ENCODE measurements at regions not wholly inside any gene's neighbourhood (a gene's known extent, or its start where the extent isn't known, plus 50 kb on each side); places are given as distances from the start of the nearest gene placed in this dataset.

DNA sequence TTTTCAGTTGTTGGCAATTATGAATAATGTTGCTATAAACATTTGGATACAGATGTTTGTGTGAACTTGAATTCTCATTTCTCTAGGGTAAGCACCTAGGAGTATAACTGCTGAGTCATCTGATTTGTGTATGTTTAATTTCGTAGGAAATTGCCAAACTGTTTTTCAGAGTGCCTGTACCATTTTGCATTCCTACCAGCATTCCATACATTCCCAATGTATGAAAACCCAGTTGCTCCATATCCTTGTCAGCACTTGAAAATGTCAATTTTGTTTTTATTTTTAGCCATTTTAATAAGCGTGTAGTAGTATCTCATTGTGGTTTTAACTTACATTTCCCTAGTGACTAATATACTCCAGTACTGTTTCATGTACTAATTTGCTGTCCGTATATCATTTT is 98.5 kb upstream of the TSC22D2 start:
- no peak overlapping the region for H2BK20ac ChIP-seq (ENCODE audit: low read depth, low read length, poor library complexity, severe bottlenecking)
- H3K79me2 ChIP-seq (ENCODE audit: insufficient read depth, low read length), result no peaks in the 10 kb centered on the region
- H4K5ac ChIP-seq (ENCODE audit: insufficient read length, low read depth, low read length), result no peak overlapping the region
- H3K4me1 ChIP-seq (ENCODE audit: insufficient read depth, low read length), result no peaks in the 10 kb centered on the region
- TF ChIP-seq, protein P1, sequence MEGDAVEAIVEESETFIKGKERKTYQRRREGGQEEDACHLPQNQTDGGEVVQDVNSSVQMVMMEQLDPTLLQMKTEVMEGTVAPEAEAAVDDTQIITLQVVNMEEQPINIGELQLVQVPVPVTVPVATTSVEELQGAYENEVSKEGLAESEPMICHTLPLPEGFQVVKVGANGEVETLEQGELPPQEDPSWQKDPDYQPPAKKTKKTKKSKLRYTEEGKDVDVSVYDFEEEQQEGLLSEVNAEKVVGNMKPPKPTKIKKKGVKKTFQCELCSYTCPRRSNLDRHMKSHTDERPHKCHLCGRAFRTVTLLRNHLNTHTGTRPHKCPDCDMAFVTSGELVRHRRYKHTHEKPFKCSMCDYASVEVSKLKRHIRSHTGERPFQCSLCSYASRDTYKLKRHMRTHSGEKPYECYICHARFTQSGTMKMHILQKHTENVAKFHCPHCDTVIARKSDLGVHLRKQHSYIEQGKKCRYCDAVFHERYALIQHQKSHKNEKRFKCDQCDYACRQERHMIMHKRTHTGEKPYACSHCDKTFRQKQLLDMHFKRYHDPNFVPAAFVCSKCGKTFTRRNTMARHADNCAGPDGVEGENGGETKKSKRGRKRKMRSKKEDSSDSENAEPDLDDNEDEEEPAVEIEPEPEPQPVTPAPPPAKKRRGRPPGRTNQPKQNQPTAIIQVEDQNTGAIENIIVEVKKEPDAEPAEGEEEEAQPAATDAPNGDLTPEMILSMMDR (conservative IDR thresholded peaks at IDR 0.05), result no peak
- H3K36me3 Mint-ChIP-seq (ENCODE audit: insufficient read depth in 1 of 3, low read depth in 3 of 3), result no peaks in the 10 kb centered on the region
- H4K8ac ChIP-seq (replicated peaks; ENCODE audit: insufficient read length, low read depth, low read length), result no peak overlapping the region
- no peak overlapping the region for H3T11ph ChIP-seq (ENCODE audit: low read length)
- no peak overlapping the region for H3K18ac ChIP-seq (ENCODE audit: insufficient read length, low read depth, low read length)
- no peak overlapping the region for H3K56ac ChIP-seq (ENCODE audit: insufficient read length, low read depth, low read length)
- H3K23me2 ChIP-seq (ENCODE audit: insufficient read length, low read depth, low read length, poor library complexity, severe bottlenecking), result no peaks in the 10 kb centered on the region
- H3K27ac ChIP-seq (ENCODE audit: insufficient read length, low read depth, low read length), result no peak overlapping the region
- H2BK120ac ChIP-seq (ENCODE audit: low read depth, low read length, poor library complexity, severe bottlenecking), result no peak overlapping the region
- no peaks in the 10 kb centered on the region for H3K27me3 ChIP-seq (ENCODE audit: insufficient read depth, low read length)
- H3K79me1 ChIP-seq (ENCODE audit: insufficient read depth, low read depth, low read length, poor library complexity, severe bottlenecking), result no peaks in the 10 kb centered on the region
- no peak overlapping the region for H3K4ac ChIP-seq (ENCODE audit: low read depth, low read length)
- H3K4me3 Mint-ChIP-seq, result no peak overlapping the region
- no peak overlapping the region for H3K14ac ChIP-seq (ENCODE audit: insufficient read depth, low read length)
- WGBS (ENCODE audit: extremely low coverage, insufficient read length, low lambda C conversion rate), result no CpG with 5 or more reads among the region's 3 CpGs
- H4K91ac ChIP-seq (ENCODE audit: insufficient read length, low read depth, low read length), result no peak overlapping the region
- no peak overlapping the region for H2AK5ac ChIP-seq (ENCODE audit: insufficient read length, low read length)
- H2BK12ac ChIP-seq (ENCODE audit: insufficient read length, low read depth, low read length), result no peak overlapping the region
- DNase-seq, result no peak
- H3K27me3 Mint-ChIP-seq (ENCODE audit: low read depth), result no peaks in the 10 kb centered on the region
- no peak overlapping the region for H3K23ac ChIP-seq (ENCODE audit: insufficient read length, low read depth, low read length)
- no peaks in the 10 kb centered on the region for H4K20me1 ChIP-seq (ENCODE audit: control insufficient read depth, insufficient read depth, insufficient read length)
- H3K9me3 Mint-ChIP-seq, result no peaks in the 10 kb centered on the region
- H2BK15ac ChIP-seq (ENCODE audit: low read depth, low read length), result no peak overlapping the region
- H3K27ac Mint-ChIP-seq, result no peak overlapping the region
- H3K9ac ChIP-seq (ENCODE audit: extremely low read depth, insufficient read length, low read length), result no peak overlapping the region
- H3K9me3 ChIP-seq (ENCODE audit: control insufficient read depth, low read depth, low read length), result no peaks in the 10 kb centered on the region
- no peak overlapping the region for H3K4me2 ChIP-seq (ENCODE audit: insufficient read depth, insufficient read length, low read length)
- H2BK5ac ChIP-seq (ENCODE audit: insufficient read length, low read length), result no peak overlapping the region
- H2AFZ ChIP-seq (ENCODE audit: low read length), result no peak overlapping the region
- peaks cover 0 to under 1% of the 10 kb centered on the region in 2 experiments; a peak in 1 of 4 replicates for H3K4me1 Mint-ChIP-seq
